GM23248 (cell line): ENCODE measurements at regions not wholly inside any gene's neighbourhood (a gene's known extent, or its start where the extent isn't known, plus 50 kb on each side); places are given as distances from the start of the nearest gene placed in this dataset.

Source experiments
- EZH2 ChIP-seq: fragments of 200-600 bp; sonication (generic); IDR thresholded peaks from 2 replicates; pipeline ENCODE4 v1.6.1; 2018; ENCODE audit warnings: antibody characterized with exemption, mild to moderate bottlenecking; ENCODE audit not compliant: insufficient read depth, poor library complexity, severe bottlenecking
- EZH2phosphoT487 ChIP-seq: fragments of 200-600 bp; sonication (generic); IDR thresholded peaks from 2 replicates; pipeline ENCODE4 v1.6.1; 2018; ENCODE audit warnings: antibody characterized with exemption, moderate library complexity, mild to moderate bottlenecking, low read depth; ENCODE audit not compliant: insufficient read depth

DNA sequence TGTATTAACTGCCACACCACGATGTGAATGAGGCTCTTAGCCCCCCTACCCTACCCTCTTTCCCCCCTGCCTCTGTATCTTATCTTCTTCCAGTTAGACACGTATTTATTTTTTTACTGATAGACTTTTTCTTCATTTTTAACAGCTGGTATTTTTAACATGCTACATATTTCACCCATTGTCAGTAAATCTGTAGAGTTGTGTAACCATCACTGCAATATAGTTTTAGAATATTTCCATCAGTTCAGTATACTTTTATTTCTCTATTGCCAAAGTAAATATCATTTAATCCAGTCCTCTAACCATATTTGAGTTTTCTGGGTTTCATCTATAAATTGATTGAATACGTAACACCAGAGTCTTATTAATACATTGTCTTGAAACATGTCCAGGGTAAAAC lies 62.8 kb downstream of the SPATA31C2 start:
- no peak for TF ChIP-seq EZH2phosphoT487
- TF ChIP-seq EZH2 = no peak
